Endometrium (tissue), 2 donors: ENCODE measurements at regions not wholly inside any gene's neighbourhood (a gene's known extent, or its start where the extent isn't known, plus 50 kb on each side); places are given as distances from the start of the nearest gene placed in this dataset.
"Not testable (repeated sequence)": the region's sequence is repeated elsewhere in the genome, so short reads cannot be mapped to it uniquely, and the experiment has no call there.

Source experiments
- FAIRE-seq: peaks from 2 replicates; lab custom pipeline; 2012; peaks lifted over from hg19 to GRCh38; lab: Jason Lieb, UNC
- donor health status: control.
- donor health status: control.

GRCh38 chr6:131430531-131430930 is 142.5 kb upstream of the ARG1 start:
- no peak for FAIRE-seq

- no peak for FAIRE-seq
Observed at GRCh38 chr6:131431718-131432117, 141.3 kb upstream of the ARG1 start.

DNA sequence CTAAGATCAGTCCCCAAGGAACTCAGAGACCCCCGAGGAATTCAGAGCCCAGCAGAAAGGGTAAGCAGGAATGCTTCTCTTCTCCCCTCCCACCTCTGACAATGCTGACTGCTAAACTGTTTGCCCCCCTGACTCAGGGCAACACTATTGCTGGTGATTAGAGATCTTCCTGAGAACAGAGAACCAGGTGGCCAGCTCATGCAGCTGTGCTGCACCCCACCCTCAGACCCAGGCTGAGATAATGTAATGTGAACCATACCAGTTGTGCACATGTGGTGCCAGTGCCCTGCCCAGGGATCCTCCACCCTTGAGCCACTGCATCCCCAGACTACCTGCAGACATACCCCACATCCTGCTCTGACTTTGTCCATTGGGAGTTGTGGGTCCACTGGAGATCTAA is 139.1 kb upstream of the ARG1 start:
- FAIRE-seq, result no peak

GRCh38 chr6:131436358-131436757 is 136.7 kb upstream of the ARG1 start:
- FAIRE-seq, result no peak

DNA sequence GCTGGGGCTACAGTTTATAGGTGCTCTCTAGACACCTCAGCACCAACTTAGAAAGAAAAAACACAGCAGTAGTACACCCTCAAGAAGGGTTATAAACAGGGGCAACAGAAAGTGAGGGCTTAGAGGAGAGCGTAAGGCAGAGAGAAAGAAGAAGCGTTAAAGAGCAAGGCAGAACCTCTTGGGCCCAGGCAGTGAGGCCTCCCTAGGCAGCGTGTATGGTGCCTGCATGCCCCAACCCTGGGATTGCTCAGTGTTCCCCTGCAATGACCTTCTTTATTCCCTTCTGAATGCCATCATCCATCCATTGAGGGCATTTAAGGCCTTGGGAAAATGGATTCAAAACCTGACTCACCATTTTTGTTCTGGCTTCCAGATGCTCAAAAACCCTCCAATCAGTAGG is 130.0 kb upstream of the ARG1 start:
- no peak for FAIRE-seq

DNA sequence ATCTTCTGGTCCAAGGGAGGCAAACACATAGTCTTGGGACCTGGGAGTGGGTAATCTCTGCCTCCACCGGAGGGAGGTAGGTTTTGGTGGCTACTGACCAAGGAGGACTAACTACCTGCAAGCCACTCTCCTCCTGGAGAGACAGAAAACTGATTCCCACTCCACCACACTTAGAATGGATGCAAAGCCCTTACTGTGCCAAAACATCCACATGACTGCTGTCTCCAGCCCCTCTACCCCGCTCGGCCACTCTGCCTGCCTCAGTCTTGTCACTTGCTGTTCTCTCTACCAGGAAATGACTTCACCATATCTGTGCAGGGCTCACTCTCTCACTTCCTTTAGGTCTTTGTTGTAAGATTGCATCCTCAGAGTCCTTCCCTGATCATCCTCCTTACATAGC is 129.5 kb upstream of the ARG1 start:
- FAIRE-seq, result no peak

GRCh38 chr6:131445356-131445755 is 127.7 kb upstream of the ARG1 start:
- not testable (repeated sequence) for FAIRE-seq

- no peak for FAIRE-seq
Observed at GRCh38 chr6:131450861-131451260, 122.2 kb upstream of the ARG1 start.

DNA sequence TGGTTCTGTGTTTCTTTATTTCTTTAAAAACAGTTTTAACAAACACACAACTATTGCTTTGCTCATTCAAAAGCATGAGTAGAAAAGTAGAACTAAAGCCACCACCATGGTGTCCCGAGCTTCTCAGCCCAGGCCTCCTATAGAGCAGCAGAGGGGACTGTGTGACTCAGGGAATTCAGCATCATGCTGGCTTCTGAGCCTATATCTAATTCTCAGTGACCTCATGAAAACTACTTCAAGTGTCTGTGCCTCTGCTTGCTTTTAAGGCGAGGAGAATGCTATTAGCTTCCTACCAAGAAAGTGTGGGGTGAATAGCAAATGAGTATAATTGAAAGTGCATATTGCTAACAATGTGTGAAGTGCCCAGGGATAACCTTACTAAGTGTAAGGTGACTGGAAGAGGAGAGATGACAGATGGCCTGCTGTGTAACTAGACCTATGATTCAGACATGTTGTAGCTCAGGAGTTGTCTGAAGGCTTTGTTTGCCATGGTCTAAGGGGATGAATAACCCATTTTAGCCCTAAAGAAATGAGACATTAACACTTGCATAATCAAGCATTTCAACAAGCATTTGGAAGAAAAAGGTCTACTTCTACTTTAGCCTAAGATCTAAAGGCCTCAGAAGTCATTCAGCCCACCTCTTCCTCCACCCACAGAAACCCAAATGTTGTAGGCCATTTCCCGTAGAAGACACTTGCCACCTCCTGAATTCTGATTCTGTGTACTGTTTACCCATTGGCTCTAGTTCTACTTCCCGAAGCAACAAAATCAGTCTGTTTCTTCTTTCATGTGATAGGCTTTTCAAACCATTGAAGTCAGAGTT is 121.5 kb upstream of the ARG1 start:
- no peak for FAIRE-seq

- no peak for FAIRE-seq
Observed at GRCh38 chr6:131453803-131454202, 119.2 kb upstream of the ARG1 start.

DNA sequence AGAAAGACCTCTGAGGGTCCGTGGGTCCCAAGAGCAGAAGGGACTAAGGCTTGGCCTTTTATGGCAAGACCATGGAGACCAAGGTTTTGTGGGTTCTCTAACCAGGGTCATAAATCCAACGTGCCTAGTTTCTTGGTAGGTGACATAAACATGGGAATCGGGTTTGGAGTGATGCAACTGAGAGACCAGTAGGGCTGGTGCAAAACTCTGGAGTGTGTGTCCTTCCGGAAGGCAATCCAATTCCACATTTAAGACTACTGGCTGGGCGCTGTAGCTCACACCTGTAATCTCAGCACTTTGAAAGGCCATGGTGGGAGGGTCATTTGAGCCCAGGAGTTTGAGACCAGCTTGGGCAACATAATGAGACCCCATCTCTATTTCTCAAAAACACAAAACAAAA is 116.5 kb upstream of the ARG1 start:
- FAIRE-seq, result no peak

DNA sequence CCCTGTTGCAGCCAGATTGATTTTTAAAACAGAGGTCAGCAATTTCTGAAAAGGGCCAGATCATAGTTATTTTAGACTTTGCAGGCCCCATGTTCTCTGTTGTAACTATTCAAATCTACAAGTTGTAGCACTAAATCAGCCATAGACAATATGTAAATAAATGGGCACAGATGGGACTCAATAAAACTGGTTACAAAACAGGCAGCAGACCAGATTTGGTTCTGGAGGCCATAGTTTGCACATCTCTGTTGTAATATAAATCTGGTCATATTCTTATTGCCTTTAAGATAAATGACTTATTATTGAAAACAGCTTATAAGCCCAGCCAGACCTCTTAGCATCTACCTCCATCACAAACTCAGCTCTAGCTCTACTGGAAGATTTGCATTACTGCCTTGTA is 114.0 kb upstream of the ARG1 start:
- FAIRE-seq, result no peak

GRCh38 chr6:131460614-131461000 is 112.4 kb upstream of the ARG1 start:
- no peak for FAIRE-seq

GRCh38 chr6:131469130-131469529 is 103.9 kb upstream of the ARG1 start:
- FAIRE-seq, result no peak

GRCh38 chr6:131470534-131470933 is 102.5 kb upstream of the ARG1 start:
- no peak for FAIRE-seq

- FAIRE-seq, result no peak
Observed at GRCh38 chr6:131471331-131471730, 101.7 kb upstream of the ARG1 start.

GRCh38 chr6:131473303-131473702 is 99.7 kb upstream of the ARG1 start:
- FAIRE-seq, result not testable (repeated sequence)

- FAIRE-seq, result no peak
Observed at GRCh38 chr6:131476362-131476761, 96.7 kb upstream of the ARG1 start.

DNA sequence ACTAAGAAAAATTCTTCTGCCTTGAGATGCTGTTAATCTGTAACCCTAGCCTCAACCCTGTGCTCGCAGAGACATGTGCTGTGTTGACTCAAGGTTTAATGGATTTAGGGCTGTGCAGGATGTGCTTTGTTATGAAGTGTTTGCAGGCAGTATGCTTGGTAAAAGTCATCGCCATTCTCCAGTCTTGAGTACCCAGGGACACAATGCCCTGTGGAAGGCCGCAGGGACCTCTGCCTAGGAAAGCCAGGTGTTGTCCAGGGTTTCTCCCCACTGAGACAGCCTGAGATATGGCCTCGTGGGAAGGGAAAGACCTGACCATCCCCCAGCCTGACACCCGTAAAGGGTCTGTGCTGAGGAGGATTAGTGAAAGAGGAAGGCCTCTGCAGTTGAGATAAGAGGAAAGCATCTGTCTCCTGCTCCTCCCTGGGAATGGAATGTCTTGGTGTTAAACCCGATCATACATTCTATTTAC is 94.2 kb upstream of the ARG1 start:
- FAIRE-seq, result not testable (repeated sequence)

DNA sequence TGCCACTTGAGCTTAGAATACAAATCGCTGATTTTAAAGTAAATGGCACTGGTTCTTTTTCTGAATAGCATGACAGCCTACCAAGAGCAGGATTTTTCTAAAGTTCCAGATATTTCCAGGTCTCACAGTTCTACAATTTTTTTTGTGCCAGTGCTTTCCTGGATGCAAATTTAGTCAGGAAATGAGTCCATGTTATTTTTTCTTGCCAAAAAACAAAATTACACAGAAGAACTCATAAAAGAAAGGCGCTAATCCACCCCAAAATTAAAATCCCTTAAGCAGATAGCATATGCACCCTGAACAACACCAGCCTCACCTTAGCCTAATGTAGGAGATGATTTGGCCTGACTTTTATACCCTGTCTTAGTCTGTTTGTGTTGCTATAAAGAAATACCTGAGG is 86.4 kb upstream of the ARG1 start:
- FAIRE-seq, result no peak

DNA sequence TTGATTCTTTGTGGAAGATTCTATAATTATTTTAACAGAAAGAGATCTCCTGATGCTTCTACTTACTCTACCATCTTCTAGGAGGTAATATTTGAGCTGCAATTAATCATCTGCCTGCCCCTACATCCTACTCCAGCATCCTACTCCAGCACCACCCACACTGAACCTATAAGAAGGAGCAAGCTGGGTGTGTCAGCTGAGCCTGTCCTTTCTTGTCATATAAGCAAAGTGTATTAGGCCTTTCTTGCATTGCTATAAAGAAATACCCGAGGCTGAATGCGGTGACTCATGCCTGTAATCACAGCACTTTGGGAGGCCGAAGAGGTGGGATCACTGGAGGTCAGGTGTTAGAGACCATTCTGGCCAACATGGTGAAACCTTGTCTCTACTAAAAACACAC is 84.2 kb upstream of the ARG1 start:
- no peak for FAIRE-seq

DNA sequence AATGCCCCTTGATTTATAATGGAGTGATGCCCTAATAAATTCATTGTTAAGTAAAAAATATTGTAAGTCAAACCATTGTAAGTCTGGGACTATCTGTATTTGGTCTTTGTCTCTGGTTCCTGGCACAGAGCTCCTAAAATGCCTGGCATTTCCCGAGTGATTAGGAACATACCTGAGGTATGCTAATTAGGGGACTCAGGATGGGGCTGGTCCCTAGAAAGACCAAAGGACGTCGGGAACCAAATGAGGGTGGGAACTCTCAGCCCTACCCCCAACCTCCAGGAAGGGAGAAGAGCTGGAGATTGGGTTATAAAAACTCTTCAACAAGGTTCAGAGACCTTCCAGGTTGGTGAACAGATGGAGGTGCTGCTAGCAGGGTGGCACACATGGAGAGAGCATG is 82.6 kb upstream of the ARG1 start:
- no peak for FAIRE-seq

- FAIRE-seq, result no peak
Observed at GRCh38 chr6:131492932-131493573, 80.0 kb upstream of the ARG1 start.

DNA sequence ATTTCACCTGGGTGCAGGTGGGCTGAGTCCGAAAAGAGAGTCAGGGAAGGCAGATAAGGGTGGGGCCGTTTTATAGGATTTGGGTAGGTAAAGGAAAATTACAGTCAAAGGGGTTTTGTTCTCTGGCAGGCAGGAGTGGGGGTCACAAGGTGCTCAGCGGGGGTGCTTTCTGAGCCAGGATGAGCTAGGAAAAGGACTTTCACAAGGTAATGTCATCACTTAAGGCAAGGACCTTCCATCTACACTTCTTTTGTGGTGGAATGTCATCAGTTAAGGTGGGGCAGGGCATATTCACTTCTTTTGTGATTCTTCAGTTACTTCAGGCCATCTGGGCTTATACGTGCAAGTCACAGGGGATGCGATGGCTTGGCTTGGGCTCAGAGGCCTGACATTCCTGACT is 68.6 kb upstream of the ARG1 start:
- not testable (repeated sequence) for FAIRE-seq
